ENCODE measurements at regions not wholly inside any gene's neighbourhood (a gene's known extent, or its start where the extent isn't known, plus 50 kb on each side); places are given as distances from the start of the nearest gene placed in this dataset.

DNA sequence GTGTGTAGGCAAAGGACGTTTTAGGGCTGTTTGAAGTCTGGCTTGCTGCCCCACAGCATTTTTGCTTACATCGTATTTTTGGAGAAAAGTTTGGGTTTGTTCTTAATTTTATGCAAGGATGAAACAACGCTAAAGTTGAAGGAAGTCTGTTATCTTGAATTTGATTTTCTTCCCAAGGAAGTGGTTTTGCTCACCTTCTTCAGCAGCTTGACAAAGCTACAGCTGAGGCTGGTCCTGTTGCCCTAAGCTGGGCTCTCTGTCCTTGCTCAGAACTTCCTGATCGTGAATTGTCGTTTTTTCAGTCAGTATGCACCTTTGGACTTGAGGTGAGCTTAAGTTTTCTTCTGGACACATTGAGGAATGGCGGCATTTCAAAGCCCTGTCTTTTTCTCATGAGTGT lies 62.1 kb upstream of the GSX1 start:
- TF ChIP-seq, protein P1, sequence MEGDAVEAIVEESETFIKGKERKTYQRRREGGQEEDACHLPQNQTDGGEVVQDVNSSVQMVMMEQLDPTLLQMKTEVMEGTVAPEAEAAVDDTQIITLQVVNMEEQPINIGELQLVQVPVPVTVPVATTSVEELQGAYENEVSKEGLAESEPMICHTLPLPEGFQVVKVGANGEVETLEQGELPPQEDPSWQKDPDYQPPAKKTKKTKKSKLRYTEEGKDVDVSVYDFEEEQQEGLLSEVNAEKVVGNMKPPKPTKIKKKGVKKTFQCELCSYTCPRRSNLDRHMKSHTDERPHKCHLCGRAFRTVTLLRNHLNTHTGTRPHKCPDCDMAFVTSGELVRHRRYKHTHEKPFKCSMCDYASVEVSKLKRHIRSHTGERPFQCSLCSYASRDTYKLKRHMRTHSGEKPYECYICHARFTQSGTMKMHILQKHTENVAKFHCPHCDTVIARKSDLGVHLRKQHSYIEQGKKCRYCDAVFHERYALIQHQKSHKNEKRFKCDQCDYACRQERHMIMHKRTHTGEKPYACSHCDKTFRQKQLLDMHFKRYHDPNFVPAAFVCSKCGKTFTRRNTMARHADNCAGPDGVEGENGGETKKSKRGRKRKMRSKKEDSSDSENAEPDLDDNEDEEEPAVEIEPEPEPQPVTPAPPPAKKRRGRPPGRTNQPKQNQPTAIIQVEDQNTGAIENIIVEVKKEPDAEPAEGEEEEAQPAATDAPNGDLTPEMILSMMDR (conservative IDR thresholded peaks at IDR 0.05; ENCODE audit: low read length), result no peak
- no peak for TF ChIP-seq EZH2phosphoT487 (IDR thresholded peaks at IDR 0.05; ENCODE audit: borderline replicate concordance)
